Suprapubic skin (tissue), 3 donors: ENCODE measurements at regions not wholly inside any gene's neighbourhood (a gene's known extent, or its start where the extent isn't known, plus 50 kb on each side); places are given as distances from the start of the nearest gene placed in this dataset.

Experiments
- EP300 ChIP-seq: sonication (generic); formaldehyde crosslinking; IDR thresholded peaks from one replicate; pipeline ENCODE4 v1.6.1; 2017; ENCODE audit warnings: antibody characterized with exemption
- TF ChIP-seq, protein P1 (sequence below), 2 donors: fragments of 200-600 bp in 1 of 2; fragments of 450-650 bp in 1 of 2; sonication (generic) in 1 of 2; IDR thresholded peaks; one replicate each; pipeline ENCODE4 v1.5.1; 2016 to 2019; ENCODE audit warnings: antibody characterized with exemption in 2 of 2, mild to moderate bottlenecking in 1 of 2, moderate library complexity in 1 of 2

DNA sequence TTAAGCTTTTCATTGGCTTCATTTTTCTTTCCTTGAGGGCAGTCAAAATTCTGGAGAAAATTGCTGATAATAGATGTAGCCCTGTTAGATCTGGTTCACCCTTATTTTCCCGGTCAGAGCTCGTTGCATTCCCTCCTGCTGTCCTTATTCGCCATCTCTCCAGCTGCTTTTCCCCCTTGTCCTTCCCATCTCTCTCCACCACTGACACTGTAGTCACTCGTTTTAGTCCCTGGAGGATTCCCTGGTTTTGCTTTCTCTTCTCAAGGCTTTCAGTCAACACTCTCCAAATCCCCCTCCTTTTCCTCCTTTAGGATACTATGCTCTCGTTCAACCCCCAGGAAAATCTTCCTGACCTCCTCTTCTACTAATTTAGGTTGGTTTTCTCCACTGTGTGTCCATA, 83.1 kb downstream of the C21orf91 start:
- TF ChIP-seq, protein P1, sequence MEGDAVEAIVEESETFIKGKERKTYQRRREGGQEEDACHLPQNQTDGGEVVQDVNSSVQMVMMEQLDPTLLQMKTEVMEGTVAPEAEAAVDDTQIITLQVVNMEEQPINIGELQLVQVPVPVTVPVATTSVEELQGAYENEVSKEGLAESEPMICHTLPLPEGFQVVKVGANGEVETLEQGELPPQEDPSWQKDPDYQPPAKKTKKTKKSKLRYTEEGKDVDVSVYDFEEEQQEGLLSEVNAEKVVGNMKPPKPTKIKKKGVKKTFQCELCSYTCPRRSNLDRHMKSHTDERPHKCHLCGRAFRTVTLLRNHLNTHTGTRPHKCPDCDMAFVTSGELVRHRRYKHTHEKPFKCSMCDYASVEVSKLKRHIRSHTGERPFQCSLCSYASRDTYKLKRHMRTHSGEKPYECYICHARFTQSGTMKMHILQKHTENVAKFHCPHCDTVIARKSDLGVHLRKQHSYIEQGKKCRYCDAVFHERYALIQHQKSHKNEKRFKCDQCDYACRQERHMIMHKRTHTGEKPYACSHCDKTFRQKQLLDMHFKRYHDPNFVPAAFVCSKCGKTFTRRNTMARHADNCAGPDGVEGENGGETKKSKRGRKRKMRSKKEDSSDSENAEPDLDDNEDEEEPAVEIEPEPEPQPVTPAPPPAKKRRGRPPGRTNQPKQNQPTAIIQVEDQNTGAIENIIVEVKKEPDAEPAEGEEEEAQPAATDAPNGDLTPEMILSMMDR (IDR thresholded peaks at IDR 0.05) = no peak
- TF ChIP-seq EP300 = no peak
